ENCODE measurements at regions not wholly inside any gene's neighbourhood (a gene's known extent, or its start where the extent isn't known, plus 50 kb on each side); places are given as distances from the start of the nearest gene placed in this dataset.

- DNase-seq (ENCODE audit: low read depth, low spot score), result no peak
- no peak for TF ChIP-seq CTCF (conservative IDR thresholded peaks at IDR 0.05)
- Mint-ChIP-seq H3K27me3 (ENCODE audit: low read depth) (no peaks in the 10 kb centered on the region), H3K4me1 (peaks cover 54% of the 10 kb centered on the region), H3K27ac (ENCODE audit: unreplicated experiment) (no peak overlapping the region), H3K9me3 (peaks cover 13% of the 10 kb centered on the region), H3K36me3 (ENCODE audit: low read depth) (peaks cover 4% of the 10 kb centered on the region), H3K4me3 (no peak overlapping the region)
Observed at GRCh38 chr11:110026858-110027626, 66.2 kb upstream of the ZC3H12C start.

GRCh38 chr11:110027627-110028371 is 65.4 kb upstream of the ZC3H12C start:
- DNase-seq (ENCODE audit: low read depth, low spot score), result no peak
- no peak for TF ChIP-seq CTCF (conservative IDR thresholded peaks at IDR 0.05)
- Mint-ChIP-seq H3K36me3 (ENCODE audit: low read depth) (peaks cover 4% of the 10 kb centered on the region), H3K9me3 (peaks cover 13% of the 10 kb centered on the region), H3K27ac (ENCODE audit: unreplicated experiment) (no peak overlapping the region), H3K27me3 (ENCODE audit: low read depth) (no peaks in the 10 kb centered on the region), H3K4me3 (no peak overlapping the region), H3K4me1 (peaks cover 58% of the 10 kb centered on the region)

GRCh38 chr11:110028921-110029320 is 64.3 kb upstream of the ZC3H12C start:
- no peak for TF ChIP-seq CTCF (conservative IDR thresholded peaks at IDR 0.05)
- no peak overlapping the region for H3K4me3 Mint-ChIP-seq

GRCh38 chr11:110029714-110030113 is 63.5 kb upstream of the ZC3H12C start:
- Mint-ChIP-seq H3K27me3 (ENCODE audit: low read depth) (no peaks in the 10 kb centered on the region), H3K4me1 (peaks cover 68% of the 10 kb centered on the region), H3K36me3 (ENCODE audit: low read depth) (peaks cover 4% of the 10 kb centered on the region), H3K27ac (ENCODE audit: unreplicated experiment) (no peak overlapping the region), H3K4me3 (no peak overlapping the region), H3K9me3 (peaks cover 13% of the 10 kb centered on the region)
- no peak for TF ChIP-seq CTCF (conservative IDR thresholded peaks at IDR 0.05)
- DNase-seq (ENCODE audit: low read depth, low spot score), result no peak

More at GRCh38 chr11:110028921-110029320, 64.3 kb upstream of the ZC3H12C start:
- no peak for DNase-seq (ENCODE audit: low read depth, low spot score)
- no peaks in the 10 kb centered on the region for H3K27me3 Mint-ChIP-seq (ENCODE audit: low read depth)
- no peak overlapping the region for H3K27ac Mint-ChIP-seq (ENCODE audit: unreplicated experiment)
- peaks cover 4% of the 10 kb centered on the region for H3K36me3 Mint-ChIP-seq (ENCODE audit: low read depth)
- H3K9me3 Mint-ChIP-seq, result peaks cover 12% of the 10 kb centered on the region
- H3K4me1 Mint-ChIP-seq, result peaks cover 63% of the 10 kb centered on the region

GRCh38 chr11:110031171-110031570 is 62.0 kb upstream of the ZC3H12C start:
- Mint-ChIP-seq H3K36me3 (ENCODE audit: low read depth) (peaks cover 4% of the 10 kb centered on the region), H3K9me3 (peaks cover 10% of the 10 kb centered on the region), H3K4me1 (peaks cover 71% of the 10 kb centered on the region), H3K4me3 (no peak overlapping the region), H3K27ac (ENCODE audit: unreplicated experiment) (no peak overlapping the region), H3K27me3 (ENCODE audit: low read depth) (no peaks in the 10 kb centered on the region)
- TF ChIP-seq CTCF (conservative IDR thresholded peaks at IDR 0.05), result no peak
- DNase-seq (ENCODE audit: low read depth, low spot score), result no peak

Data from neural crest cell (in vitro differentiated cells).